Activated CD8-positive, alpha-beta T cell treated with anti-CD3 and anti-CD28 coated beads for 36 hours (primary cell): ENCODE measurements at regions not wholly inside any gene's neighbourhood (a gene's known extent, or its start where the extent isn't known, plus 50 kb on each side); places are given as distances from the start of the nearest gene placed in this dataset.

Experiments
- ATAC-seq: fragments of 200-7000 bp; cut with Tn5 transposase; one replicate; pipeline ENCODE4 v1.10.0; 2021; ENCODE audit warnings: mild to moderate bottlenecking, moderate library complexity
- CTCF ChIA-PET: fragments of 350-600 bp; sonication (Branson Sonifier 250); formaldehyde crosslinking; loops from one replicate; lab custom pipeline; 2021; ENCODE audit warnings: antibody characterized with exemption; lab: Charles Lee
- POLR2A ChIA-PET: fragments of 350-600 bp; sonication (Branson Sonifier 250); formaldehyde crosslinking; loops from one replicate; lab custom pipeline; 2021; ENCODE audit warnings: antibody characterized with exemption; lab: Charles Lee
- DNase-seq: peaks from one replicate; pipeline ENCODE4 v3.0.0-alpha.2; 2020
- H3K27ac Mint-ChIP-seq: one replicate; pipeline ENCODE4 v1.8.0; 2021; ENCODE audit warnings: mild to moderate bottlenecking, mixed read lengths
- H3K27me3 Mint-ChIP-seq: one replicate; pipeline ENCODE4 v1.8.0; 2021; ENCODE audit warnings: mixed read lengths
- H3K36me3 Mint-ChIP-seq: one replicate; pipeline ENCODE4 v1.8.0; 2021; ENCODE audit warnings: low read depth, mixed read lengths
- H3K4me1 Mint-ChIP-seq: one replicate; pipeline ENCODE4 v1.8.0; 2021; ENCODE audit warnings: low read depth, mixed read lengths
- H3K4me3 Mint-ChIP-seq: one replicate; pipeline ENCODE4 v1.8.0; 2021; ENCODE audit warnings: mild to moderate bottlenecking, moderate library complexity, mixed read lengths
- H3K9me3 Mint-ChIP-seq: one replicate; pipeline ENCODE4 v1.8.0; 2021; ENCODE audit warnings: mixed read lengths
- intact Hi-C: fragments of 100-400 bp; cut with micrococcal nuclease; formaldehyde crosslinking; loops from one replicate; pipeline ENCODE4 v1.10.0; 2022
- TF ChIP-seq, protein P1 (sequence below): fragments of 200-600 bp; IDR thresholded peaks from one replicate; pipeline ENCODE4 v1.8.0; 2022; ENCODE audit warnings: antibody characterized with exemption, mild to moderate bottlenecking

DNA sequence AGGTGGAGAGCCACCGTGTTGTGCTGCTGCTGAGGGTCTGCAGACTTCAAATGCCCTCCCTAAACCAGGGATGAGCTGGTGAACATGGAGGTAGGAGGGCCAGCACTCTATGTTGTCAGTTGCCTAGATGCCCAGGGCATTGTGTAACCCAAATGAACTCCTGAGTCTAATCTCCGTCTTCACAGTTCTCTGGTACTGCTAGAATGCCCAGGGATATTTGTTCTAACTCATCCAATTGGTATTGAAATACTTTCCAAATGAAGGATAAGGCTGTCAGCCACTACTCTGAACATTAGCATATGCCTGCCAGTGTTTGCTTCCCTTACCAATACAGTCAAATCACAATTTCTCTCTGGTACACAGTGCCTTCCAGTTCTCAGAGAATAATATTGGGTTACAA is 492.6 kb downstream of the SLC4A3 start:
- Mint-ChIP-seq H3K4me3 (no peak overlapping the region), H3K27ac (no peak overlapping the region), H3K27me3 (no peaks in the 10 kb centered on the region), H3K36me3 (no peaks in the 10 kb centered on the region), H3K9me3 (peaks cover 10% of the 10 kb centered on the region), H3K4me1 (no peaks in the 10 kb centered on the region)
- CTCF ChIA-PET: no interaction called here
- intact Hi-C loops: no loop called here
- TF ChIP-seq, protein P1, sequence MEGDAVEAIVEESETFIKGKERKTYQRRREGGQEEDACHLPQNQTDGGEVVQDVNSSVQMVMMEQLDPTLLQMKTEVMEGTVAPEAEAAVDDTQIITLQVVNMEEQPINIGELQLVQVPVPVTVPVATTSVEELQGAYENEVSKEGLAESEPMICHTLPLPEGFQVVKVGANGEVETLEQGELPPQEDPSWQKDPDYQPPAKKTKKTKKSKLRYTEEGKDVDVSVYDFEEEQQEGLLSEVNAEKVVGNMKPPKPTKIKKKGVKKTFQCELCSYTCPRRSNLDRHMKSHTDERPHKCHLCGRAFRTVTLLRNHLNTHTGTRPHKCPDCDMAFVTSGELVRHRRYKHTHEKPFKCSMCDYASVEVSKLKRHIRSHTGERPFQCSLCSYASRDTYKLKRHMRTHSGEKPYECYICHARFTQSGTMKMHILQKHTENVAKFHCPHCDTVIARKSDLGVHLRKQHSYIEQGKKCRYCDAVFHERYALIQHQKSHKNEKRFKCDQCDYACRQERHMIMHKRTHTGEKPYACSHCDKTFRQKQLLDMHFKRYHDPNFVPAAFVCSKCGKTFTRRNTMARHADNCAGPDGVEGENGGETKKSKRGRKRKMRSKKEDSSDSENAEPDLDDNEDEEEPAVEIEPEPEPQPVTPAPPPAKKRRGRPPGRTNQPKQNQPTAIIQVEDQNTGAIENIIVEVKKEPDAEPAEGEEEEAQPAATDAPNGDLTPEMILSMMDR: no peak
- DNase-seq (no peak), ATAC-seq (no peak)
- POLR2A ChIA-PET: no interaction called here

DNA sequence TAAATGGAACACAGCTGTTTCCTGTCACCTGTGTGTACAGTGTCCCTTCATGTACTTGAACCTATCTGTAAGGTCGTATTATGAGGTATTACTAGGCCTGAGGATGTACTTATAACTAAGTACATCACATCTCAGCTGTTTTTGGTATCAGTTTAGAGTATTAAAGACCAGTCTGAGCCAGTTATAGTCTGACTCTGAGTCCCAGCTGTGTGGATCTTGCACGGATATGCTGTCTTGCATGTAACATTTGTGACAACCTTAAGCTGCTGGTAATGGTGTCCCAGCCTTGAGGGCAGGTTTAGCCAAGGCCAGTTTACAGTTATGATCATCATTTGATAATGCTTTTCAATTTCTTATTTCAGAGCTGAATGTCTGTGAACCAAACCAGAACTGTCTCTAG is 496.3 kb downstream of the SLC4A3 start:
- POLR2A ChIA-PET: no interaction called here
- Mint-ChIP-seq H3K4me3 (no peak overlapping the region), H3K4me1 (no peaks in the 10 kb centered on the region), H3K36me3 (no peaks in the 10 kb centered on the region), H3K27ac (no peak overlapping the region), H3K9me3 (no peaks in the 10 kb centered on the region), H3K27me3 (peaks cover 2% of the 10 kb centered on the region)
- CTCF ChIA-PET: no interaction called here
- TF ChIP-seq, protein P1: no peak
- DNase-seq: no peak
- intact Hi-C loops: no loop called here
- ATAC-seq: no peak

DNA sequence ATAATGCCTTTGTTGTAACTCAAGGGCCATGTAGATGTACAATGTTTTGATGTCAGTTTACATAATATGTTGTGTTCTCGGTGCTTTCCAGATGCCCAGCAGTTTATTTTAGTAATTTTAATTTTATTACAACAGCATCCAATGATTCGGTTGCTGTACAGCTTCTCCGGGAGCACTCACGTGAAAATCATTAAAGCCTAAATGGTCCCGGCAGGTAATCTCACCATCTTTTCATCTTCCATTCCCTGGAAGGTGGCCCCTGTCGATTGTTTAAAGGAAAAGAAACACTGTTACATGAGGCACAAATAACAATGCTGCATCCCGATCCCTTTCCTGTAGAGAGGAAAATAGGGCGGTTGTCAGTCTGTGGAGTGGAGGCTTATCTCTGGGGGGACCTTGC is 498.1 kb downstream of the SLC4A3 start:
- Mint-ChIP-seq H3K4me3 (no peak overlapping the region), H3K27me3 (peaks cover 2% of the 10 kb centered on the region), H3K4me1 (no peaks in the 10 kb centered on the region), H3K27ac (no peak overlapping the region), H3K9me3 (no peaks in the 10 kb centered on the region), H3K36me3 (no peaks in the 10 kb centered on the region)
- CTCF ChIA-PET: no interaction called here
- DNase-seq: no peak
- POLR2A ChIA-PET: interaction anchor here (0.7 kb wide), 1 partner anchor 145 kb away, joined by 4 read pairs; no protein-coding TSS in a partner anchor
- TF ChIP-seq, protein P1: no peak
- no peak for ATAC-seq
- intact Hi-C loops: no loop called here

DNA sequence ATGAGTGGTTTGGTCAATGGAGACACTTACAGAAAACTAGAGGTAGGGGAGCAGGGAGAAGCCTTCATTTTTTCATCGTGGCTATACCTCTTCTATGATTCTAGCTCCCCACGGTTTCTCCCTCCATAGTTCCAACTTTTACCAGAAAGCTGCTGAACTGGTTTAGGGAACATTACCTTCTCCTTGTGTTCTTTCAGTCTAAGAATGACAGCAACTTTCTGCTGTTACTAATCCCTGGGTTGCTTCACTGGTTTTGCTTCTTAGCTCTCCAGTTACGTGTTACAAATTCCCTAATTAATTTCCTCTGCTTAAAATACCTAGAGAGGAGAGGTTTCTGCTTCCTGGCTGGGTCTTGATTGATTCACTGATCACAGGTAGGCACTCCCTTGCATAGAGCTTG is 499.9 kb downstream of the SLC4A3 start:
- H3K4me3 Mint-ChIP-seq: no peak overlapping the region
- CTCF ChIA-PET: no interaction called here
- H3K9me3 Mint-ChIP-seq: no peaks in the 10 kb centered on the region
- H3K27ac Mint-ChIP-seq: no peak overlapping the region
- no peaks in the 10 kb centered on the region for H3K36me3 Mint-ChIP-seq
- DNase-seq (no peak), ATAC-seq (no peak)
- H3K27me3 Mint-ChIP-seq: peaks cover 2% of the 10 kb centered on the region
- H3K4me1 Mint-ChIP-seq: no peaks in the 10 kb centered on the region
- intact Hi-C loops: no loop called here
- TF ChIP-seq, protein P1: no peak
- POLR2A ChIA-PET: no interaction called here

DNA sequence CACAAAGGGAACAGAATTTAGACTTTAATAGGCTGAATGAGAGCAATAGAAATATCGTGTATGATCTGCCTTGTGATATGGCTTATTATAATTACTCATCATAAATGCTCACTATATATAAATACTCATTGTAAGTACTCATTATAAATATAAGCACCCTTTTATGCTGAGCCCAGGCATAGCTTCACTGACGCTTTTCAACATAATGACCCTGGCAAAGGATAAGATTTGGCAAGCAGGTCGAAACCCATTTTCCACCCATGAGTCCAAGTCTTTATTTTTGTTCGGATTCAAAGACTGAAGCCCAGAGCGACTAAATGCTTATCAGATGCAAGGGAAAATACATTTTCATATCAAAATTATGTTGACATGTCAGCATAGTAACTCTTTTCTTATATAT is 500.4 kb downstream of the SLC4A3 start:
- H3K4me1 Mint-ChIP-seq: no peaks in the 10 kb centered on the region
- intact Hi-C loops: no loop called here
- TF ChIP-seq, protein P1: no peak
- no peak overlapping the region for H3K27ac Mint-ChIP-seq
- no peak overlapping the region for H3K4me3 Mint-ChIP-seq
- ChIA-PET CTCF (no interaction called here), POLR2A (no interaction called here)
- H3K9me3 Mint-ChIP-seq: peaks cover 1% of the 10 kb centered on the region
- DNase-seq: no peak
- H3K36me3 Mint-ChIP-seq: no peaks in the 10 kb centered on the region
- H3K27me3 Mint-ChIP-seq: peaks cover 2% of the 10 kb centered on the region
- no peak for ATAC-seq
